Endothelial cell of umbilical vein (primary cell): ENCODE measurements at regions not wholly inside any gene's neighbourhood (a gene's known extent, or its start where the extent isn't known, plus 50 kb on each side); places are given as distances from the start of the nearest gene placed in this dataset.

Source experiments
- BruUV-seq: library from RNA; stranded (reverse); fragments of 400-500 nt; replicated peaks from 2 replicates; lab custom pipeline; 2021; lab: Mats Ljungman, UMichigan
- CTCF ChIA-PET: fragments of 300-600, 350-600 bp; sonication (Branson Sonifier 250); formaldehyde crosslinking; loops from one replicate; lab custom pipeline; 2021; ENCODE audit warnings: antibody characterized with exemption, inconsistent platforms; lab: Charles Lee
- POLR2A ChIA-PET: fragments of 300-600, 350-600 bp; sonication (Branson Sonifier 250); formaldehyde crosslinking; loops from one replicate; lab custom pipeline; 2021; ENCODE audit warnings: antibody characterized with exemption, inconsistent platforms; lab: Charles Lee
- DNase-seq: peaks from one replicate; pipeline ENCODE4 v3.0.0-alpha.2; 2011; ENCODE audit warnings: low read depth, low spot score
- FAIRE-seq: peaks from 2 replicates; lab custom pipeline; 2011; peaks lifted over from hg19 to GRCh38; lab: Jason Lieb, UNC
- H2AFZ ChIP-seq: 2 replicates; pipeline ENCODE4 v1.6.0; 2012; ENCODE audit warnings: low read depth, low read length, control low read depth, inconsistent platforms
- H3K27ac ChIP-seq: 2 replicates; pipeline ENCODE4 v1.5.1; 2011; ENCODE audit warnings: low read depth, mild to moderate bottlenecking, control low read depth, low read length, moderate library complexity; ENCODE audit not compliant: insufficient read depth
- H3K27me3 ChIP-seq, 2 experiments: 2 replicates each; pipeline versions ENCODE4 v1.6.0 to v1.6.1; 2011; ENCODE audit warnings: low read length in 2 of 2, mixed read lengths in 1 of 2; ENCODE audit not compliant: control insufficient read depth in 2 of 2, insufficient read depth in 2 of 2
- H3K36me3 ChIP-seq, 2 experiments: 2 replicates in 1 of 2; 3 replicates in 1 of 2; pipeline ENCODE4 v1.5.1; 2011; ENCODE audit warnings: low read length in 2 of 2, mild to moderate bottlenecking in 1 of 2, moderate library complexity in 1 of 2; ENCODE audit not compliant: control insufficient read depth in 2 of 2, insufficient read depth in 2 of 2; ENCODE audit errors: extremely low read depth in 1 of 2
- H3K4me1 ChIP-seq: 3 replicates; pipeline ENCODE4 v1.5.1; 2011; ENCODE audit warnings: mild to moderate bottlenecking, low read length; ENCODE audit not compliant: control insufficient read depth, insufficient read depth; ENCODE audit errors: extremely low read depth
- H3K4me2 ChIP-seq: 2 replicates; pipeline ENCODE4 v1.6.1; 2011; ENCODE audit warnings: low read length, control low read depth, mixed read lengths; ENCODE audit not compliant: insufficient read depth
- H3K4me3 ChIP-seq, 3 experiments: fragments of 200-600 bp in 1 of 3; sonication (generic), shearing (Covaris generic) in 1 of 3; replicated peaks in 1 of 3; 2 replicates each; pipeline ENCODE4 v1.5.1; 2011 to 2016; ENCODE audit warnings: control low read depth in 3 of 3, low read length in 3 of 3, mild to moderate bottlenecking in 2 of 3, inconsistent platforms in 1 of 3, low read depth in 1 of 3, moderate library complexity in 1 of 3; ENCODE audit not compliant: insufficient read depth in 1 of 3
- H3K79me2 ChIP-seq: 2 replicates; pipeline ENCODE4 v1.6.0; 2012; ENCODE audit warnings: low read length, inconsistent platforms; ENCODE audit not compliant: control insufficient read depth, insufficient read depth
- H3K9ac ChIP-seq: replicated peaks from 2 replicates; pipeline ENCODE3; 2011; ENCODE audit warnings: low read length, control low read depth; ENCODE audit not compliant: insufficient read depth; ENCODE audit errors: extremely low read depth
- H3K9me1 ChIP-seq: replicated peaks from 3 replicates; pipeline ENCODE4 v1.6.0; 2011; ENCODE audit warnings: mild to moderate bottlenecking, low read length; ENCODE audit not compliant: control insufficient read depth, insufficient read depth; ENCODE audit errors: extremely low read depth
- H3K9me3 ChIP-seq: replicated peaks from 2 replicates; pipeline ENCODE4 v1.5.1; 2012; ENCODE audit warnings: low read length, inconsistent platforms; ENCODE audit not compliant: control insufficient read depth, insufficient read depth
- H4K20me1 ChIP-seq: replicated peaks from 2 replicates; pipeline ENCODE3; 2011; ENCODE audit warnings: mild to moderate bottlenecking, low read length; ENCODE audit not compliant: control insufficient read depth, insufficient read depth; ENCODE audit errors: extremely low read depth
- CTCF ChIP-seq, 2 donors: IDR thresholded peaks; 1 replicate in 1 of 2; 2 replicates in 1 of 2; pipeline ENCODE4 v1.5.1; 2011; ENCODE audit warnings: low read length in 2 of 2, mild to moderate bottlenecking in 2 of 2, moderate library complexity in 2 of 2, control low read depth in 1 of 2, inconsistent platforms in 1 of 2, low read depth in 1 of 2; ENCODE audit not compliant: insufficient read depth in 1 of 2; ENCODE audit errors: extremely low read depth in 1 of 2
- EZH2 ChIP-seq: IDR thresholded peaks from 2 replicates; pipeline ENCODE4 v1.6.1; 2012; ENCODE audit warnings: borderline replicate concordance, low read depth, mild to moderate bottlenecking, moderate library complexity, low read length, inconsistent platforms; ENCODE audit not compliant: severe bottlenecking
- FOS ChIP-seq: IDR thresholded peaks from 2 replicates; pipeline ENCODE4 v1.6.1; 2011; ENCODE audit warnings: mild to moderate bottlenecking, low read length, moderate library complexity, borderline replicate concordance; ENCODE audit not compliant: insufficient read depth
- GATA2 ChIP-seq: IDR thresholded peaks from 2 replicates; pipeline ENCODE4 v1.7.0; 2011; ENCODE audit warnings: low read depth, mild to moderate bottlenecking, moderate library complexity, mixed read lengths, low read length; ENCODE audit not compliant: insufficient read length, insufficient read depth
- JUN ChIP-seq: IDR thresholded peaks from 2 replicates; pipeline ENCODE4 v1.6.1; 2011; ENCODE audit warnings: borderline replicate concordance, low read depth; ENCODE audit not compliant: insufficient read length, insufficient read depth
- MAX ChIP-seq: IDR thresholded peaks from 2 replicates; pipeline ENCODE4 v1.6.1; 2011; ENCODE audit not compliant: insufficient read depth, insufficient read length
- MYC ChIP-seq: IDR thresholded peaks from one replicate; pipeline ENCODE4 v1.6.1; 2011; ENCODE audit warnings: mild to moderate bottlenecking, low read depth, low read length
- POLR2A ChIP-seq: IDR thresholded peaks from 2 replicates; pipeline ENCODE4 v1.6.1; 2012; ENCODE audit warnings: low read depth, mild to moderate bottlenecking, control low read depth, low read length
- POLR2AphosphoS5 ChIP-seq: IDR thresholded peaks from 2 replicates; pipeline ENCODE4 v1.6.1; 2012; ENCODE audit warnings: low read depth, mild to moderate bottlenecking, control low read depth, low read length, moderate library complexity; ENCODE audit not compliant: insufficient read depth
- dilution Hi-C: fragments of 300-500 bp; cut with MboI; formaldehyde crosslinking; loops from one replicate; pipeline ENCODE4 v1.15.0; 2019; ENCODE audit warnings: low sequenced_read_pairs; ENCODE audit not compliant: extremely low pct_ligation_motif_present
- intact Hi-C: fragments of 100-400 bp; cut with micrococcal nuclease; formaldehyde crosslinking; loops from one replicate; pipeline ENCODE4 v1.10.0; 2022

DNA sequence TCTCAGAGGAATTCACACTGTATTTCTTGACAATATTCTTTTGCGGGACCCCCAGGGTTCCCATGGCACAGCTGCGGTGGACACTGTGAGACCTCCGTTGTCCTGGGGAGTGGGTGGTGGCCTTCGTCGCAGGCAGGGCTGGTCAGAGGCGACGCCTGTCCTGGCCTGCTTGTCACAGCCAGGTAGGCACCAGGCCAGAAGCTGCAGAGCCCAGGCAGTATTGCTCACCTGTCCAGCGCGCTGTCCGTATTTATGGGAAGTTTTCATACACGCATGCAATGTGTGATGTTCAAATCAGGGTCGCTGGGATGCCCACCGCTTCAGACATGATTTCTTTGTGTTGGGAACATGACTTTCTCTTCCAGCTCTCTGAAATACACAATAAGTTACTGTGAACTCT lies 126.6 kb downstream of the RTP5 start:
- H3K9me3 ChIP-seq: no peaks in the 10 kb centered on the region
- H3K4me2 ChIP-seq: no peak overlapping the region
- intact Hi-C loops: no loop called here
- dilution Hi-C loops: no loop called here
- DNase-seq (no peak), FAIRE-seq (no peak)
- H3K27ac ChIP-seq: no peak overlapping the region
- H3K4me1 ChIP-seq: no peaks in the 10 kb centered on the region
- H2AFZ ChIP-seq: no peak overlapping the region
- H3K9ac ChIP-seq: no peak overlapping the region
- POLR2A ChIA-PET: no interaction called here
- TF ChIP-seq MAX: no peak
- TF ChIP-seq POLR2AphosphoS5: no peak
- no peak for TF ChIP-seq POLR2A
- no peak for TF ChIP-seq MYC
- TF ChIP-seq GATA2: no peak
- no peaks in the 10 kb centered on the region for H4K20me1 ChIP-seq
- no peaks in the 10 kb centered on the region for H3K9me1 ChIP-seq
- no TSS peak for BruUV-seq
- CTCF ChIA-PET: no interaction called here
- no peaks in the 10 kb centered on the region for H3K79me2 ChIP-seq
- H3K36me3 ChIP-seq: no peaks in the 10 kb centered on the region
- no peak overlapping the region for H3K4me3 ChIP-seq
- peaks cover 0 to 2% of the 10 kb centered on the region in 2 experiments for H3K27me3 ChIP-seq

DNA sequence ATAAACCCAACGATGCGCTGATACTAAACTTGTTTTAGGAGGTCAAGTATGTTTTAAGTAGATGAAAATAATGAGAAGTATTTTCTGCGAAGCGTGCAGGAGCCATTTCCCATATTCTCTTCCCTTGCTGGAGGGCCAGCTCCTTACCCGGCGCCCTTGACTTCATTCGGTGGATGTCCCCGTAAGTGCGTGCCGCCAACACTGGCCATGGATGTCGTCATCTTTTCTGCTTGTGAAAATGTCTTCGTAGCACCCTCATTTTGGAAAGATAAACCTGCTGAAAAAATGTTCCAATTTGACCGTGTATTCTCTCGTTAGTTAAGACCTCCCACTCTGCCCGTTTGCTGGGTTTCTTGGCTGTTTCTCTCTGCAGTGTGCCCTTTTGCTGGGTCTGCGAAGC lies 127.5 kb downstream of the RTP5 start:
- Histone ChIP-seq H3K79me2 (no peaks in the 10 kb centered on the region), H3K4me3 (no peak overlapping the region), H3K4me2 (no peak overlapping the region), H3K36me3 (no peaks in the 10 kb centered on the region), H3K4me1 (no peaks in the 10 kb centered on the region), H3K27me3 (peaks cover 0 to 2% of the 10 kb centered on the region in 2 experiments), H3K9ac (no peak overlapping the region), H4K20me1 (no peaks in the 10 kb centered on the region), H3K27ac (no peak overlapping the region), H3K9me1 (no peaks in the 10 kb centered on the region), H2AFZ (no peak overlapping the region), H3K9me3 (no peaks in the 10 kb centered on the region)
- TF ChIP-seq EZH2 (no peak), POLR2A (no peak), FOS (no peak), MAX (no peak), MYC (no peak), GATA2 (no peak), CTCF (IDR thresholded peaks at IDR 0.05; ENCODE audit: extremely low read depth in 1 of 2, insufficient read depth in 1 of 2, low read depth in 1 of 2, low read length in 2 of 2) (no peak), POLR2AphosphoS5 (no peak), JUN (no peak)
- ChIA-PET POLR2A (no interaction called here), CTCF (no interaction called here)
- dilution Hi-C loops: no loop called here
- no peak for FAIRE-seq
- no peak for DNase-seq
- BruUV-seq: no TSS peak
- intact Hi-C loops: no loop called here
